ENCODE measurements at regions not wholly inside any gene's neighbourhood (a gene's known extent, or its start where the extent isn't known, plus 50 kb on each side); places are given as distances from the start of the nearest gene placed in this dataset.
"Not testable (repeated sequence)": the region's sequence is repeated elsewhere in the genome, so short reads cannot be mapped to it uniquely, and the experiment has no call there.

- Mint-ChIP-seq H3K9me3 (no peaks in the 10 kb centered on the region), H3K4me3 (peak overlapping the region; percentile 48 to 76), H3K27me3 (no peaks in the 10 kb centered on the region), H3K4me1 (ENCODE audit: low read depth in 2 of 2) (peaks cover 70 to 85% of the 10 kb centered on the region in 2 donors), H3K27ac (peak overlapping the region; percentile 90 to 94), H3K36me3 (ENCODE audit: insufficient read depth) (peaks cover 98% of the 10 kb centered on the region)
- ATAC-seq (replicated peaks), result no peak
- DNase-seq, result no peak
These were observed 295.0 kb upstream of the KLF14 start for GRCh38 chr7:131029002-131029401.

GRCh38 chr7:131031099-131031868, 296.4 kb upstream of the MKLN1 start:
- Mint-ChIP-seq H3K4me1 (ENCODE audit: low read depth in 2 of 2) (peaks cover 68 to 87% of the 10 kb centered on the region in 2 donors), H3K27me3 (no peaks in the 10 kb centered on the region), H3K27ac (peak overlapping the region; percentile 84 to 90), H3K9me3 (no peaks in the 10 kb centered on the region), H3K4me3 (peak overlapping the region; percentile 72 to 77), H3K36me3 (ENCODE audit: insufficient read depth) (peaks cover 96% of the 10 kb centered on the region)
- DNase-seq (no peak), ATAC-seq (replicated peaks) (peak; percentile 28)

GRCh38 chr7:131032786-131033185, 294.9 kb upstream of the MKLN1 start:
- Mint-ChIP-seq H3K4me3 (peak overlapping the region; percentile 72 to 77), H3K27ac (peak overlapping the region; percentile 84 to 90), H3K36me3 (ENCODE audit: insufficient read depth) (peaks cover 96% of the 10 kb centered on the region), H3K4me1 (ENCODE audit: low read depth in 2 of 2) (peaks cover 56 to 84% of the 10 kb centered on the region in 2 donors), H3K9me3 (no peaks in the 10 kb centered on the region), H3K27me3 (no peaks in the 10 kb centered on the region)
- DNase-seq (no peak), ATAC-seq (replicated peaks) (no peak)

GRCh38 chr7:131034166-131034881, 293.4 kb upstream of the MKLN1 start:
- Mint-ChIP-seq H3K9me3 (no peaks in the 10 kb centered on the region), H3K4me1 (ENCODE audit: low read depth in 2 of 2) (peaks cover 50 to 84% of the 10 kb centered on the region in 2 donors), H3K4me3 (peak overlapping the region; percentile 71 to 72), H3K27me3 (no peaks in the 10 kb centered on the region), H3K36me3 (ENCODE audit: insufficient read depth) (peaks cover 97% of the 10 kb centered on the region), H3K27ac (peak overlapping the region; percentile 56 to 86)
- DNase-seq, result no peak
- ATAC-seq (replicated peaks), result peak; percentile 48

GRCh38 chr7:131035088-131035770, 292.4 kb upstream of the MKLN1 start:
- Mint-ChIP-seq H3K9me3 (no peaks in the 10 kb centered on the region), H3K4me3 (peak overlapping the region; percentile 46 to 72), H3K27me3 (no peaks in the 10 kb centered on the region), H3K36me3 (ENCODE audit: insufficient read depth) (peaks cover 98% of the 10 kb centered on the region), H3K4me1 (ENCODE audit: low read depth in 2 of 2) (peaks cover 49 to 84% of the 10 kb centered on the region in 2 donors), H3K27ac (peak overlapping the region; percentile 56 to 86)
- ATAC-seq (replicated peaks) (no peak), DNase-seq (no peak)

- DNase-seq (no peak), ATAC-seq (replicated peaks) (peak; percentile 11)
- H3K9me3 Mint-ChIP-seq, result no peaks in the 10 kb centered on the region
- H3K36me3 Mint-ChIP-seq (ENCODE audit: insufficient read depth), result peaks cover 98% of the 10 kb centered on the region
- peaks cover 44 to 78% of the 10 kb centered on the region in 2 donors for H3K4me1 Mint-ChIP-seq (ENCODE audit: low read depth in 2 of 2)
- H3K4me3 Mint-ChIP-seq, result peak overlapping the region; percentile 48 to 55
- no peaks in the 10 kb centered on the region for H3K27me3 Mint-ChIP-seq
- peak overlapping the region; percentile 76 to 77 for H3K27ac Mint-ChIP-seq
These were observed 289.5 kb upstream of the MKLN1 start for GRCh38 chr7:131038153-131038552.

GRCh38 chr7:131039355-131039762, 288.3 kb upstream of the MKLN1 start:
- Mint-ChIP-seq H3K27me3 (no peaks in the 10 kb centered on the region), H3K36me3 (ENCODE audit: insufficient read depth) (peaks cover 98% of the 10 kb centered on the region), H3K4me3 (peak overlapping the region in 1 of 2 donors; percentile 10), H3K4me1 (ENCODE audit: low read depth in 2 of 2) (peaks cover 36 to 71% of the 10 kb centered on the region in 2 donors), H3K9me3 (no peaks in the 10 kb centered on the region), H3K27ac (peak overlapping the region; percentile 76 to 77)
- ATAC-seq (replicated peaks) (no peak), DNase-seq (no peak)

GRCh38 chr7:131039836-131040235, 287.8 kb upstream of the MKLN1 start:
- peak overlapping the region in 1 of 2 donors; percentile 10 for H3K4me3 Mint-ChIP-seq
- DNase-seq, result no peak
- peaks cover 98% of the 10 kb centered on the region for H3K36me3 Mint-ChIP-seq (ENCODE audit: insufficient read depth)
- peak overlapping the region; percentile 76 to 77 for H3K27ac Mint-ChIP-seq
- no peaks in the 10 kb centered on the region for H3K27me3 Mint-ChIP-seq
- H3K9me3 Mint-ChIP-seq, result no peaks in the 10 kb centered on the region
- ATAC-seq (replicated peaks), result no peak
- H3K4me1 Mint-ChIP-seq (ENCODE audit: low read depth in 2 of 2), result peaks cover 35 to 71% of the 10 kb centered on the region in 2 donors

- DNase-seq, result peak; percentile 53 to 62 (median 57)
- H3K27ac Mint-ChIP-seq, result peak overlapping the region; percentile 70 to 76
These were observed 287.2 kb upstream of the MKLN1 start for GRCh38 chr7:131040467-131040932.

GRCh38 chr7:131041012-131041695, 286.5 kb upstream of the MKLN1 start:
- H3K27ac Mint-ChIP-seq, result peak overlapping the region; percentile 22 to 76
- H3K36me3 Mint-ChIP-seq (ENCODE audit: insufficient read depth), result peaks cover 100% of the 10 kb centered on the region
- peaks cover 36 to 68% of the 10 kb centered on the region in 2 donors for H3K4me1 Mint-ChIP-seq (ENCODE audit: low read depth in 2 of 2)
- ATAC-seq (replicated peaks); DNase-seq; H3K27me3 Mint-ChIP-seq; H3K9me3 Mint-ChIP-seq: not testable (repeated sequence)
- H3K4me3 Mint-ChIP-seq, result peak overlapping the region; percentile 29 to 48

More at GRCh38 chr7:131040467-131040932, 287.2 kb upstream of the MKLN1 start:
- no peaks in the 10 kb centered on the region for H3K27me3 Mint-ChIP-seq
- peaks cover 35 to 70% of the 10 kb centered on the region in 2 donors for H3K4me1 Mint-ChIP-seq (ENCODE audit: low read depth in 2 of 2)
- peak; percentile 62 for ATAC-seq (replicated peaks)
- peak overlapping the region; percentile 38 to 48 for H3K4me3 Mint-ChIP-seq
- peaks cover 0 to 2% of the 10 kb centered on the region in 2 donors for H3K9me3 Mint-ChIP-seq
- H3K36me3 Mint-ChIP-seq (ENCODE audit: insufficient read depth), result peaks cover 98% of the 10 kb centered on the region

GRCh38 chr7:131042269-131043160, 285.2 kb upstream of the MKLN1 start:
- DNase-seq (no peak), ATAC-seq (replicated peaks) (no peak)
- Mint-ChIP-seq H3K27me3 (no peaks in the 10 kb centered on the region), H3K27ac (peak overlapping the region; percentile 76 to 78), H3K9me3 (peaks cover 0 to 4% of the 10 kb centered on the region in 2 donors), H3K36me3 (ENCODE audit: insufficient read depth) (peaks cover 100% of the 10 kb centered on the region), H3K4me1 (ENCODE audit: low read depth in 2 of 2) (peaks cover 45 to 68% of the 10 kb centered on the region in 2 donors), H3K4me3 (peak overlapping the region; percentile 5 to 10)

GRCh38 chr7:131045526-131045925, 282.1 kb upstream of the MKLN1 start:
- no peak for ATAC-seq (replicated peaks)
- Mint-ChIP-seq H3K4me3 (peak overlapping the region; percentile 5 to 32), H3K27me3 (no peaks in the 10 kb centered on the region), H3K27ac (peak overlapping the region; percentile 36 to 90), H3K4me1 (ENCODE audit: low read depth in 2 of 2) (peaks cover 57 to 70% of the 10 kb centered on the region in 2 donors), H3K36me3 (ENCODE audit: insufficient read depth) (peaks cover 99% of the 10 kb centered on the region), H3K9me3 (peaks cover 0 to 4% of the 10 kb centered on the region in 2 donors)
- no peak for DNase-seq
